RWPE1 (cell line): ENCODE measurements at regions not wholly inside any gene's neighbourhood (a gene's known extent, or its start where the extent isn't known, plus 50 kb on each side); places are given as distances from the start of the nearest gene placed in this dataset.

Experiments used
- CTCF ChIA-PET: fragments of 350-600 bp; sonication (Branson Sonifier 250); formaldehyde crosslinking; extraction: SDS; loops from one replicate; lab custom pipeline; 2021; lab: Yijun Ruan, JAX
- POLR2A ChIA-PET: fragments of 400-600 bp; formaldehyde crosslinking; extraction: SDS; loops from one replicate; lab custom pipeline; 2020; ENCODE audit warnings: antibody characterized with exemption; ENCODE audit not compliant: low non-redundant PET; lab: Yijun Ruan, JAX
- DNase-seq: peaks from one replicate; pipeline ENCODE4 v3.0.0; 2012; ENCODE audit warnings: low spot score
- H3K27ac ChIP-seq: fragments of 450-650 bp; 2 replicates; pipeline ENCODE4 v1.5.1; 2017
- CTCF ChIP-seq: fragments of 450-650 bp; conservative IDR thresholded peaks from 2 replicates; pipeline ENCODE4 v1.5.1; 2017; ENCODE audit warnings: low read depth, mild to moderate bottlenecking

GRCh38 chr4:16450724-16451123, 224.5 kb upstream of the TAPT1 start:
- ChIA-PET POLR2A (no interaction called here), CTCF (no interaction called here)
- no peak overlapping the region for H3K27ac ChIP-seq
- no peak for DNase-seq
- no peak for TF ChIP-seq CTCF

- ChIA-PET POLR2A (no interaction called here), CTCF (no interaction called here)
- TF ChIP-seq CTCF = no peak
- no peak for DNase-seq
- no peak overlapping the region for H3K27ac ChIP-seq
Measured at GRCh38 chr4:16450031-16450430, 223.8 kb upstream of the TAPT1 start.

GRCh38 chr4:16449406-16449805, 223.1 kb upstream of the TAPT1 start:
- no peak overlapping the region for H3K27ac ChIP-seq
- TF ChIP-seq CTCF = no peak
- ChIA-PET CTCF (interaction anchor here (0.6 to 0.7 kb wide), 2 partner anchors 89 to 1840 kb away, joined by 3 read pairs; no protein-coding TSS in a partner anchor), POLR2A (no interaction called here)
- no peak for DNase-seq

GRCh38 chr4:16448241-16448840, 222.1 kb upstream of the TAPT1 start:
- no peak overlapping the region for H3K27ac ChIP-seq
- POLR2A ChIA-PET = no interaction called here
- no peak for TF ChIP-seq CTCF
- no peak for DNase-seq
- CTCF ChIA-PET = no interaction called here

- H3K27ac ChIP-seq = no peak overlapping the region
- POLR2A ChIA-PET = no interaction called here
- CTCF ChIA-PET = no interaction called here
- peak; percentile 33 for TF ChIP-seq CTCF
- DNase-seq = peak; percentile 24
Measured at GRCh38 chr4:16443504-16444088, 217.3 kb upstream of the TAPT1 start.

GRCh38 chr4:16442296-16442695, 216.0 kb upstream of the TAPT1 start:
- CTCF ChIA-PET = interaction anchor here (0.6 kb wide), 1 partner anchor 240 kb away, joined by 4 read pairs; no protein-coding TSS in a partner anchor
- H3K27ac ChIP-seq = no peak overlapping the region
- POLR2A ChIA-PET = no interaction called here
- DNase-seq = no peak
- no peak for TF ChIP-seq CTCF
